ENCODE measurements at regions not wholly inside any gene's neighbourhood (a gene's known extent, or its start where the extent isn't known, plus 50 kb on each side); places are given as distances from the start of the nearest gene placed in this dataset.

DNA sequence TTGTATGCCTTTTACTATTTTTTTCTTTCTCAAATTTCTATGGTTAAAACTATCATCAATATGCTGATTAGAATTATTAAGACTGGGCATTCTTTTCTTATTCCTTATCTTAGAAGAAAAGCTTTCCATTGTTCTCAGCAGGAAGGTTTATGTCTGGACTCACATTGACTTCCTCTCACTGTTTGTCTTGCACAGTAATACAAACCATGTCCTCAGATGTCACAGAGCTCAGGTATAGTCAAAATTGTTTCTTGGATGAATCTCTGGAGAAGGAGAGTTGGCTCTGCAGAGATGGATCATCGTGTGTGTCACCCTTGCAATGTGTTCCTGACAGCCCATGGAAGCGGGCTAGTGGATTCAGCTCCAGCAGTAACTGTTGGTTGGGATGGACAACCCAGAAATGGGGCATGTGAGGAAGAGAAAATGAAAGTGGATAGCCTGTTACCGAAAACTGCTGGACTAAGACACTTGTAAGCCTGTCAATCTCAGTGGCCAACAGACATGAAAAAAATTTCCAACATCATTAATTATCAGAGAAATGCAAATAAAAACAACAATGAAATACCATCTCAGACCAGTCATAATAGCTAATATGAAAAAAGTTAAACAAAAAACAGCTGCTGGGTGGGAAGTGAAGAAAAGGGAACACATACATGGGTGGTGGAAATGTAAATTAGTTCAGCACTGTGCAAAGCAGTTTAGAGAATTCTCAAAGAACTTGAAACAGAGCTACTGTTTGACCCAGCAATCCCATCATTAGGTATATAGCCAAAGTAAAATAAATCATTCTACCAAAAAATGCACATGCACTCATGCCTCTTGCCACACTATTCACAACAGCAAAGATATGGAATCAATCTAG is 967.8 kb downstream of the TMEM121 start:
- Histone ChIP-seq H3K36me3 (no peaks in the 10 kb centered on the region), H3K9me3 (replicated peaks) (peaks cover 22% of the 10 kb centered on the region), H3K4me1 (no peaks in the 10 kb centered on the region), H3K4me3 (no peak overlapping the region), H3K27me3 (ENCODE audit: low read depth) (peaks cover 21% of the 10 kb centered on the region), H3K27ac (replicated peaks) (no peak overlapping the region)
- intact Hi-C loops (cut with micrococcal nuclease), result no loop called here
- DNase-seq, result no peak
- no peak for TF ChIP-seq CTCF (IDR thresholded peaks at IDR 0.05; ENCODE audit: borderline replicate concordance)

DNA sequence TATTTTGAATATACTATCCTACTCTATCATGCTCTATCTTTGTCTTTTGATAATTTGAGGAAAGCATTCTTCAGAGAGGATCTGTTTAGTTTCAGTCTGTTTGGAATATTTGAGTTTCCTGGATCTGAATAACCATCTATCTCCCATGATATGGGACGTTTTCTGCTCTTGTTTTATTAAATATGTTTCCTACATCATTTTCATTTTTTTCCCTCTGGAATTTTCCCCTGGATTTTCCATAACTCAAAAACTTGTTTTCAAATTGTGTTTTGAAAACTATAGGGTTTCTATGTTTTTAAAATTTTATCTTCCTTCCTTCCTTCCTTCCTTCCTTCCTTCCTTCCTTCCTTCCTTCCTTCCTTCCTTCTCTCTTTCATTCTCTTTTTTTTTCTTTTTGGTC is 974.2 kb downstream of the TMEM121 start:
- Histone ChIP-seq H3K4me1 (no peaks in the 10 kb centered on the region), H3K36me3 (no peaks in the 10 kb centered on the region), H3K27me3 (ENCODE audit: low read depth) (peaks cover 5% of the 10 kb centered on the region), H3K4me3 (no peak overlapping the region), H3K9me3 (replicated peaks) (peaks cover 7% of the 10 kb centered on the region), H3K27ac (replicated peaks) (no peak overlapping the region)
- DNase-seq, result no peak
- intact Hi-C loops (cut with micrococcal nuclease), result no loop called here
- TF ChIP-seq CTCF (IDR thresholded peaks at IDR 0.05; ENCODE audit: borderline replicate concordance), result no peak

- intact Hi-C loops (cut with micrococcal nuclease), result no loop called here
- Histone ChIP-seq H3K27ac (replicated peaks) (no peak overlapping the region), H3K36me3 (no peaks in the 10 kb centered on the region), H3K4me3 (no peak overlapping the region), H3K4me1 (no peaks in the 10 kb centered on the region), H3K27me3 (ENCODE audit: low read depth) (peaks cover 19% of the 10 kb centered on the region), H3K9me3 (replicated peaks) (no peaks in the 10 kb centered on the region)
- no peak for TF ChIP-seq CTCF (IDR thresholded peaks at IDR 0.05; ENCODE audit: borderline replicate concordance)
- no peak for DNase-seq
Observed at GRCh38 chr14:106501898-106502297, 975.5 kb downstream of the TMEM121 start.

DNA sequence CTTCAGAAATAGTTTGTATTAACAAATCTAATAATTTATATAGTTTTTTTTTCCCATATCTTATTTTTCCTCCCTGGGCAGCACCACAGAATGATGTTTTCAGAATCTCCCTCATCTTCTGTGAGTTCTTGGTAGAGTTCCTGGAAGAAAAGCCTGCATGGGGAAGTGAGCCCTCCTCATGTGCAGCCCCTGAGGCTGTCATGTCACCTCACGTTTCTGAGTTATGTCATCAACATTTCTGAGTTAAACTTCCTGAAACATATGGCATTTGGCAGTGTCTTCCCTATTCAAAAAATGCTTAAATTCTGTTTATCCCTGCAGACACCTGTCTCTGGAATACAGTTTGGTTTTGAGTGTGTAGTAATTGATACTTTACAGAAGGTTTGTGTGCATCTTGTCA is 979.0 kb downstream of the TMEM121 start:
- Histone ChIP-seq H3K36me3 (no peaks in the 10 kb centered on the region), H3K27me3 (ENCODE audit: low read depth) (peaks cover 36% of the 10 kb centered on the region), H3K4me1 (no peaks in the 10 kb centered on the region), H3K27ac (replicated peaks) (no peak overlapping the region), H3K4me3 (no peak overlapping the region), H3K9me3 (replicated peaks) (no peaks in the 10 kb centered on the region)
- TF ChIP-seq CTCF (IDR thresholded peaks at IDR 0.05; ENCODE audit: borderline replicate concordance), result no peak
- intact Hi-C loops (cut with micrococcal nuclease), result no loop called here
- no peak for DNase-seq

- H3K4me3 ChIP-seq, result no peak overlapping the region
- no peak overlapping the region for H3K27ac ChIP-seq (replicated peaks)
Observed at GRCh38 chr14:106506881-106507305, 980.5 kb downstream of the TMEM121 start.

More at GRCh38 chr14:106506881-106507305, 980.5 kb downstream of the TMEM121 start:
- Histone ChIP-seq H3K27me3 (ENCODE audit: low read depth) (peaks cover 49% of the 10 kb centered on the region), H3K9me3 (replicated peaks) (no peaks in the 10 kb centered on the region), H3K4me1 (no peaks in the 10 kb centered on the region), H3K36me3 (no peaks in the 10 kb centered on the region)
- TF ChIP-seq CTCF (IDR thresholded peaks at IDR 0.05; ENCODE audit: borderline replicate concordance), result no peak
- DNase-seq, result no peak
- intact Hi-C loops (cut with micrococcal nuclease), result no loop called here
